Subcutaneous abdominal adipose tissue (tissue), 5 donors: ENCODE measurements at regions not wholly inside any gene's neighbourhood (a gene's known extent, or its start where the extent isn't known, plus 50 kb on each side); places are given as distances from the start of the nearest gene placed in this dataset.

ENCODE experiments used
- H3K27ac ChIP-seq: one replicate; pipeline ENCODE4 v1.7.0; 2013; ENCODE audit warnings: low read depth, mild to moderate bottlenecking, inconsistent platforms, low read length, moderate library complexity
- H3K27me3 ChIP-seq, 5 donors: one replicate each; pipeline ENCODE4 v1.7.0; 2013; ENCODE audit warnings: low read length in 5 of 5, inconsistent platforms in 1 of 5; ENCODE audit not compliant: control insufficient read depth in 5 of 5, insufficient read depth in 4 of 5
- H3K36me3 ChIP-seq, 5 donors: one replicate each; pipeline ENCODE4 v1.7.0; 2013; ENCODE audit warnings: low read length in 5 of 5; ENCODE audit not compliant: control insufficient read depth in 5 of 5, insufficient read depth in 5 of 5
- H3K4me1 ChIP-seq, 5 donors: one replicate each; pipeline ENCODE4 v1.7.0; 2013; ENCODE audit warnings: low read length in 5 of 5, mild to moderate bottlenecking in 3 of 5, moderate library complexity in 1 of 5; ENCODE audit not compliant: control insufficient read depth in 5 of 5, insufficient read depth in 5 of 5
- H3K4me3 ChIP-seq, 5 donors: one replicate each; pipeline ENCODE4 v1.7.0; 2013; ENCODE audit warnings: low read length in 5 of 5, low read depth in 1 of 5
- H3K9ac ChIP-seq, 5 donors: one replicate each; pipeline ENCODE4 v1.7.0; 2013; ENCODE audit warnings: low read length in 5 of 5, mild to moderate bottlenecking in 4 of 5, moderate library complexity in 3 of 5
- H3K9me3 ChIP-seq, 5 donors: one replicate each; pipeline ENCODE4 v1.7.0; 2013; ENCODE audit warnings: low read length in 5 of 5; ENCODE audit not compliant: control insufficient read depth in 5 of 5
- donor health status: healthy.
- donor health status: healthy.
- donor health status: healthy.
- donor health status: healthy.
- donor health status: healthy.

DNA sequence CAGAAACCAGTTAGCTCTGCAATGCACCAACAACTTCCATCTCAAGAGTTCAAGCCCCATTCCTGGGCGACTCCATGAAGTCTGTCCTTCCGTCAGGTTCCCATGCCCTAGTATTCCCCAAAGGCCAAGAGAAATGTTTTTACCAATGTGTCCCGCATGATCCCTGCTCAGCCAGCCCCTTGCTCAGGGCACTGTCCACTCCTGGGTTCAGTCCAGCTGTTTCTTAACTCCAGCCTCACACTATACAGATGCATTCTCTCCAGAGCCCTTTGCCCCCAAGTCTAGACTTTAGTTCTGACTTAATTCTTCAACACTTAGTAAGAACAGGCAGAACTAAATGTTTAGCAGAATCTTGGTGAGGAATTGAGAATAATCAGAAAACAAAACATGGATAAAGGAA is 497.5 kb downstream of the SOX6 start:
- no peaks in the 10 kb centered on the region for H3K36me3 ChIP-seq
- peaks cover 0 to 3% (median 0%) of the 10 kb centered on the region in 5 donors for H3K9me3 ChIP-seq
- no peak overlapping the region for H3K4me3 ChIP-seq
- no peaks in the 10 kb centered on the region for H3K27me3 ChIP-seq
- H3K9ac ChIP-seq: no peak overlapping the region
- peaks cover 0 to 3% (median 0%) of the 10 kb centered on the region in 5 donors for H3K4me1 ChIP-seq
- no peak overlapping the region for H3K27ac ChIP-seq

DNA sequence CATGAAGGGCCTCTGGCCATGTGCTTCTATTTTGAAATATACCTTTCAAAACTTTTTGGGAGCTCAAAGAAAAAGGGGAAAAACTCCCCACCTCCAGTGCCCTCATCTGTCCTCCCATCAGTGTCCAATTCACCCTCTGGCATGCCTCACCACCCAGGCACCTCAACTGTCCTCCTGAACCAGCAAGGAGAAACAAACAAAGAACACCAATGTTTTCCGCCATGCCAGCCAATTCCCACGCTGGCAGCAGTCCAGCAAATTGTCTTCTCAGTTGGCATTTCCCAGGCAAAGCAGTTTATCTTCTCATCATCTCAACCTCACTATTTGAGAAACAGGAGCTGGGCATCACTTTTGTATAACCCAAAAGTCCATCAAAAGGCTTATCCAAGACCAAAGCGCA is 496.9 kb downstream of the SOX6 start:
- peaks cover 0 to 3% (median 0%) of the 10 kb centered on the region in 5 donors for H3K4me1 ChIP-seq
- no peaks in the 10 kb centered on the region for H3K27me3 ChIP-seq
- H3K36me3 ChIP-seq: no peaks in the 10 kb centered on the region
- no peak overlapping the region for H3K27ac ChIP-seq
- no peaks in the 10 kb centered on the region for H3K9me3 ChIP-seq
- no peak overlapping the region for H3K4me3 ChIP-seq
- no peak overlapping the region for H3K9ac ChIP-seq

DNA sequence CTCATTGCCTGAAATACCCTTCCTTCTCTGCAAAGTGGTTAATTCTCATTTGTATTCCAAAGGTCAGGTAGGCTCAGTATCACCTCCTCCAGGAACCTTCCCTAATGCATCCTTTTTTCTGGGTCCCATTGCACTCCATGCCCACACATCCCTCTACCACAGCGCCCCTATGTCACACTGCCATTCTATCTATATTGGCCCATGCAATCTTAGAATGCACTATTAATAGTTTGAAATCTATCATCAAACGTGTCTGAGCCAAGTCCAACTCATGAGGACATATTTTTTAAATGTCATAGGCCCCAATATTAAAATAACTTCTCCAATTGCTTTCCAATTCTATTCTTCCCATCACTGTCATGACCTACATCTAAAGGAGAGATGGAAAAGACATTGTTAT is 495.1 kb downstream of the SOX6 start:
- Histone ChIP-seq H3K9ac (no peak overlapping the region), H3K9me3 (no peaks in the 10 kb centered on the region), H3K36me3 (no peaks in the 10 kb centered on the region), H3K4me3 (no peak overlapping the region), H3K27me3 (no peaks in the 10 kb centered on the region), H3K4me1 (peaks cover 0 to 3% (median 0%) of the 10 kb centered on the region in 5 donors), H3K27ac (no peak overlapping the region)

DNA sequence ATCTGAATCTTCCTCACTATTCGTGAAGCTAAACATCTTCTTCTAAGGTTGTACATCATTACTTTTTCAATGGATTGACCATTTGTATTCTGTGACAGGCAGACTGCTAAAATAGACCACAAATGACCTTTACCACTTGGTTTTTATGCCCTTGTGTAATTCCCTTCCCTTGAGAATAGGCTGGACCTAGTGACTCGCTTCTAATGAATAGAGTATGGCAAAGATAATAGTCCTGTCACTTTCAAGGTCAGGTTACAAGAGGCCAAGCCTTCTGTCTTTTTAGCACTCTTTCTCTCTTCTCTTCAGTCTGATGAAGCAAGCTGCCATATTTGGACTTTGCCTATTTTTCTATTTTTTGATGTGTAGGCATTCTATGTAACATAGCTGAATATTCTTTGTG is 492.9 kb downstream of the SOX6 start:
- peaks cover 0 to 3% (median 0%) of the 10 kb centered on the region in 5 donors for H3K4me1 ChIP-seq
- no peaks in the 10 kb centered on the region for H3K27me3 ChIP-seq
- H3K9ac ChIP-seq: no peak overlapping the region
- no peaks in the 10 kb centered on the region for H3K36me3 ChIP-seq
- no peaks in the 10 kb centered on the region for H3K9me3 ChIP-seq
- no peak overlapping the region for H3K27ac ChIP-seq
- H3K4me3 ChIP-seq: no peak overlapping the region

DNA sequence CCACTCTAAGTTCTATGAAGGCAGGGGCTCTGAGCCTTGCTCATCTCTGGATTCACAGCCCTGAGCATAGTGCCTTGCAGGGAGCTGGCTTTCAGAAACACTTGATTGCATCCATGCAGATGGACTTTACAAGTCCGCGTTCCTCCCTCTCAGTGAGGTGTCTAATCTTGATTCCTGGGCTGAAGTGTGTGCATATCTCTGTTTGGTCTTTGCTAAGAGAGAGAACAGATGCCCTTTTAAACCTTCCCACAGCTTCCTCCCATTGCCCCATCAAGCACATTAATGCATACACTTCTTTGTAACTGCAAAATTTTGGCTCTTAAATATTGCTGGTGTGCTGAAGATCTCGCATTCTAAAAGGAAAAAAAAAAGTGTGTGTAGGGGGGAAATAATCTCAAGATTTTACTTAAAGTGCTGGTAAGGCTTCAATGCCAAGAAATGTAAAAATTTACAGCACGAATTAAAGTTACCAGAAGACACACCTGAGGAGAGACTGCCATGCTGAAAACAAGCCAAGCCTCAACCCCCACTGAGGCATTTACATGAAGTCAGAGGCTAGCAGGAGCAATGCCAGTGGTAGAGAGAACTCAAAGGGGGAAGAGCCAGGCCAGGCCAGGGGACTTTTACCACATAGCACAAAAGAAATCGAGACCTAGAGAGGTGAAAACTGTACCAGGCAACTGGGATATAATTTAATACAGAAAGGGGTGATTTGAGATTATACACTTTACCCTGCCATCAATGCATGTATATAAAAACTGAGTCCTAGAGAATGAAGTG is 492.1 kb downstream of the SOX6 start:
- no peak overlapping the region for H3K27ac ChIP-seq
- no peak overlapping the region for H3K9ac ChIP-seq
- H3K4me3 ChIP-seq: no peak overlapping the region
- no peaks in the 10 kb centered on the region for H3K9me3 ChIP-seq
- H3K4me1 ChIP-seq: peaks cover 0 to 3% (median 0%) of the 10 kb centered on the region in 5 donors
- no peaks in the 10 kb centered on the region for H3K36me3 ChIP-seq
- H3K27me3 ChIP-seq: no peaks in the 10 kb centered on the region

DNA sequence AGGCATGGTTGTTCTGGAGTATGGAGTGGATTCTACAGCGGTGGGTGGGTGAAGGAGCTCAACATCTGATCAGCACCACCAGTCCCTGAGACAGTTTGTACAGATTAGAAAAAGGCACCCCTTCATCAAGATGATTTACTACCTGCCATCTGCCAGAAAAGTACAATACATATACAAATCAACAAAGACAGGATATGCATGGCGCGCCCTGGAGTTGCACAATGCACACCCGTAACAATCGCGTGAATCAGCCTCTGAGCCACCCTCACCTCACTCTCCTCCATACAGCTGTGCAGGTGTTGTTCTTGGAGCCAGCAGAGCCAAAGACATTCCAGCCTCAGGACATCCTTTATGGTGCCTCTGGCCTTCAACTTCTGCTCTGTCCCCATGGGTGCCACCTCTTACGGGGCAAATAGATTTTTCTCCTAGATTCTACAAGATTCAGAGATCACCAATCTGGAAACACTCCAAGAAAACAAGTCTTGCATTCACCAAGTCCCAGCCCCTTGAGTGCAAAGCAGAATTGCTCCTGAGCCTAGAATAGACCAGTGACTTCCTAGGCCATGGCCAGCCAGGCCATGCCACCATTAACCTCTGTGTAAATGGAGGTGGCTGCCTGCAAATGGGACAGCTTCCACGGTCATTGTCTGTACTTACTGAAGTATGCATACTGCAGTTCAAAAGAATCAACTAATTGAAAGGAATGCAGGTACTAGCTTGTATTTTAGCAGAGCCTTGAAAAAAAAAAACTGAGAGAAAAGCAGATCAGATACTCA is 490.9 kb downstream of the SOX6 start:
- H3K27me3 ChIP-seq: no peaks in the 10 kb centered on the region
- H3K36me3 ChIP-seq: no peaks in the 10 kb centered on the region
- no peak overlapping the region for H3K27ac ChIP-seq

DNA sequence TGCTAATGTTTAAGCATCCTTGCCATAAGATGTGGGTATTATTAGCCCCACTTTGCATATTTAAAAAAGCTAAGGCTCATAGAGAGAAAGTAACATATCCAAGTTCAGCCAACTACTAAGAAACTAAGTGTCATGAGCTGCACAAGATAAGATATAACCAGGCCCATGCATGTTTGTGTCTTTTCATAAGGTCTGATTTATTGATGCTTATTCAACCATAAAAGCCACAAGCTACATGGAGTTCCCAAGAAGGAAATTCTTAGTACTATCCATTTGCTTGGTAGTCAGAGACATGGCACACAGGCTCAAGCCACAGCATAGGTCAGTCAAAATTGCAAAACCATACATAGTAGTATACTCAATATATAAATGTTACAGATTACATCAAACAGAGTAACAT is 488.5 kb downstream of the SOX6 start:
- no peaks in the 10 kb centered on the region for H3K9me3 ChIP-seq
- no peaks in the 10 kb centered on the region for H3K27me3 ChIP-seq
- H3K4me3 ChIP-seq: no peak overlapping the region
- no peak overlapping the region for H3K9ac ChIP-seq
- H3K27ac ChIP-seq: no peak overlapping the region
- no peaks in the 10 kb centered on the region for H3K36me3 ChIP-seq
- peaks cover 0 to 3% (median 0%) of the 10 kb centered on the region in 5 donors for H3K4me1 ChIP-seq

More for the DNA sequence above, 490.9 kb downstream of the SOX6 start:
- peaks cover 0 to 3% (median 0%) of the 10 kb centered on the region in 5 donors for H3K4me1 ChIP-seq
- no peak overlapping the region for H3K4me3 ChIP-seq
- no peaks in the 10 kb centered on the region for H3K9me3 ChIP-seq
- H3K9ac ChIP-seq: no peak overlapping the region

DNA sequence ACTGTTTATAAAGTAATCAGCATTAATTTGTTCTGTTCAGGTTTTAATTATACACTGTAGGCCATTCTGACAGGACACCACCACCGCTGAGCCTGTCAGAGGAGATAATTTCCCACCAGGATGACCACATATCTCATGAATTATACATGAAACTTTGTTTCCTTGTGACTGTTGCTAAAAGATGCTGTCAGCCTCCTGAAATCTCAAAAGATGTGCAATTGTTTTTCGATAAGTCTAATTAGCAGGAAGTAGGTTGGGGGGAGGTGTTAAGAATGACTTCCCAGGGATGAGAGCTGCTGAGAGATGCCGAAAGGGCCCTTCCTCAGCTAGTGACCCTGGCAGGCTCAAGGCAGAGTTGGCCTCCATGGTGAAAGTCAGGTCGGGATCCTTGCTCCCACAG is 485.4 kb downstream of the SOX6 start:
- no peaks in the 10 kb centered on the region for H3K36me3 ChIP-seq
- no peak overlapping the region for H3K4me3 ChIP-seq
- no peaks in the 10 kb centered on the region for H3K4me1 ChIP-seq
- no peaks in the 10 kb centered on the region for H3K27me3 ChIP-seq
- H3K27ac ChIP-seq: no peak overlapping the region
- peaks cover 0 to 3% (median 0%) of the 10 kb centered on the region in 5 donors for H3K9me3 ChIP-seq
- H3K9ac ChIP-seq: no peak overlapping the region

DNA sequence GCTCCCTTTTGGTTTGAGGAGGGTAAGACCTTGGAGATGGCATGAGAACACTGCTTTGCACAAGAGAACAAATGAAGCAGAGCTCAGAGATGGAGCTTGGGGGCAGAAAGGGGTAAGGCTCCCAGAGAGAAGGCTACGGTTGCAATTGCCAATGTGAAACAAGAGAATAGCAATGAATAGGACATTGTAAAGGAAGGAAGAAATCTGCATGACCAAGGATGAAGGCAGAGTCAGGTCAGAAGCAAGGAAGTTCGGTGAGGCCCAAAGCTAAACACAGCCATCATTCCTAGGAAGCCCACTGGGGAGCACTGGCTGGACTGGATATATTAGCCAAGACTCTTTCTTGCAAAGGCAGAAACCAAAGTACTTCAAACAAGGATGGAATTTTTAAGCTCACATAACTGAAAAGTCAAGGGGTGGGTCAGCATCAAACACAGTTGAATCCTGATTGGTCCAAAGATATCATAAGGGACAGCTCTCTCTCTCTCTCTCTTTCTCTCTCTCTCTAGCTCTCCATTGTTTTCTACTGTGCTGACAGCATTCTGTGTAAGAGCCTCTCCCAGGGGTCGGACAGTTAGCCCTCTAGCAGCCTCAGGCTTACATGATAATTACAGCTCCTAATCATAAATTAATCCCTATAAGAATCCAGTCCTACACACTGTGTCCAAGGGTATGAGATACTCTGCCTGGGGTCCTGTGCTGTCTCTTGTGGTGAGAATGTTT is 484.3 kb downstream of the SOX6 start:
- Histone ChIP-seq H3K36me3 (no peaks in the 10 kb centered on the region), H3K27ac (no peak overlapping the region), H3K9me3 (peaks cover 0 to 3% (median 0%) of the 10 kb centered on the region in 5 donors), H3K9ac (no peak overlapping the region), H3K4me3 (no peak overlapping the region), H3K27me3 (no peaks in the 10 kb centered on the region), H3K4me1 (no peaks in the 10 kb centered on the region)

DNA sequence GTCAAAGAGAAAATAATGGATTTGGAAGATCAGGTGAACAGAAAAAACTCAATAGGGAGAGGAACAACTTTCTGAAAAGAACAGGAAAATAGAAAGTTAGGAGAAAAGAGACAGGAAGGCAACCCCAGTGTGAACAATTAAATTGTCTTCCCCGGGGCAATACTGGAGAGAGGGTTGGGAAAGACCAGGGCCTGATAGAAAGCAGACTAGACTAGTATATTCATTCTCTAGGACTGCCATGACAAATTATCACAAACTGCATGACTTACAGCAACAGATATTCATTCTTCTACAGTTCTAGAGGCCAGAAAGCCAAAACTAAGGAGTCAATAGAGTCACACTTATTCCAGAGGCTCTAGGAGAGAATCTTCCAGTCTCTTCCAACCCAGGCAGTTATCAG is 482.8 kb downstream of the SOX6 start:
- H3K4me3 ChIP-seq: no peak overlapping the region
- no peak overlapping the region for H3K9ac ChIP-seq
- H3K27ac ChIP-seq: no peak overlapping the region
- peaks cover 0 to 3% (median 0%) of the 10 kb centered on the region in 5 donors for H3K9me3 ChIP-seq
- H3K4me1 ChIP-seq: no peaks in the 10 kb centered on the region
- no peaks in the 10 kb centered on the region for H3K27me3 ChIP-seq
- H3K36me3 ChIP-seq: no peaks in the 10 kb centered on the region
